ENCODE measurements at regions not wholly inside any gene's neighbourhood (a gene's known extent, or its start where the extent isn't known, plus 50 kb on each side); places are given as distances from the start of the nearest gene placed in this dataset.

DNA sequence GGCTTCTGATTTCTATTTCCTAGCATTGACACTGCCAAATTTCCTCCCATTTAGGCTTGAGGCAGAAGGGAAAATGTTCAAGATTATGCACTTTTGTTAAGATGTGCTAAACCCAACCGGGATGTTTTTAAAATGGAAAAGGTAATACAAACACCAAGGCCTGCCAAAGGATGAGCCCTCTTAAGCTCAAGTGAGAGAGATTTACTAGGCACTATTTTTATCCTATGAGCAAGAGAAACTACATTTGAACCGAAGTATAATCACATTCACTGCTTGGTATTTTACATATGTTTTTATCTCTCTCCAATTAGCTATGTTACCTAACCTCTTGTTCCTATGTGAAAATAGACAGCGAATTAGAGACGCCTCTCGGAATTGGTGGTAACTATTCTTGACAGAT lies 295.8 kb downstream of the GABRB3 start:
- H3K4me1 Mint-ChIP-seq (ENCODE audit: low read depth, unreplicated experiment), result no peaks in the 10 kb centered on the region
- H3K27ac Mint-ChIP-seq (ENCODE audit: unreplicated experiment), result no peak overlapping the region
- no TSS peak for BruUV-seq (replicated peaks)
- peaks cover 4% of the 10 kb centered on the region for H3K9me3 Mint-ChIP-seq (ENCODE audit: low read depth, unreplicated experiment)
- no peak for DNase-seq
- H3K27me3 Mint-ChIP-seq (ENCODE audit: unreplicated experiment), result no peaks in the 10 kb centered on the region
- H3K36me3 Mint-ChIP-seq (ENCODE audit: insufficient read depth, unreplicated experiment), result no peaks in the 10 kb centered on the region
- no peak overlapping the region for H3K4me3 Mint-ChIP-seq (ENCODE audit: low read depth, unreplicated experiment)
- intact Hi-C loops (cut with micrococcal nuclease; ENCODE audit: unreplicated experiment), result no loop called here
- CTCF ChIA-PET, result no interaction called here
- TF ChIP-seq, protein P1, sequence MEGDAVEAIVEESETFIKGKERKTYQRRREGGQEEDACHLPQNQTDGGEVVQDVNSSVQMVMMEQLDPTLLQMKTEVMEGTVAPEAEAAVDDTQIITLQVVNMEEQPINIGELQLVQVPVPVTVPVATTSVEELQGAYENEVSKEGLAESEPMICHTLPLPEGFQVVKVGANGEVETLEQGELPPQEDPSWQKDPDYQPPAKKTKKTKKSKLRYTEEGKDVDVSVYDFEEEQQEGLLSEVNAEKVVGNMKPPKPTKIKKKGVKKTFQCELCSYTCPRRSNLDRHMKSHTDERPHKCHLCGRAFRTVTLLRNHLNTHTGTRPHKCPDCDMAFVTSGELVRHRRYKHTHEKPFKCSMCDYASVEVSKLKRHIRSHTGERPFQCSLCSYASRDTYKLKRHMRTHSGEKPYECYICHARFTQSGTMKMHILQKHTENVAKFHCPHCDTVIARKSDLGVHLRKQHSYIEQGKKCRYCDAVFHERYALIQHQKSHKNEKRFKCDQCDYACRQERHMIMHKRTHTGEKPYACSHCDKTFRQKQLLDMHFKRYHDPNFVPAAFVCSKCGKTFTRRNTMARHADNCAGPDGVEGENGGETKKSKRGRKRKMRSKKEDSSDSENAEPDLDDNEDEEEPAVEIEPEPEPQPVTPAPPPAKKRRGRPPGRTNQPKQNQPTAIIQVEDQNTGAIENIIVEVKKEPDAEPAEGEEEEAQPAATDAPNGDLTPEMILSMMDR (IDR thresholded peaks at IDR 0.05; ENCODE audit: unreplicated experiment), result no peak

DNA sequence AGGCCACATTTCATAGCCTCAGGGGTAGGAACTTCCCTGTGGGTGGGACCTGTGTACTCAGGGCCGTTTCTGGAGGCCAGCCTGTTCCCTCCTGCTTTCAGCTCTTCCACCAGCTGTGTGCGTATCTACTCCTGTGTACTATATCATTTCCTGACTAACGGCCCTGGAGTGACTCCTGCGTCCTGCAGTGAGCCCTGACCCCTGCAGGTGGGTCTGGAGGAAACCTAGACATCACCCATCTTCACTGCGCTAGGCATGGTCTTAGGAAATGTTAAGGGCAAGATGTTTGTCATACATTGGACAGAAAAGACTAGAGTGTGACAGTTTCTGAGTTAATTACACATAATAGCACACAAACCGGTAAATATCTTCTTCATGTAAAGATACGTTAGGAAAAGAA lies 297.3 kb downstream of the GABRB3 start:
- Mint-ChIP-seq H3K27me3 (ENCODE audit: unreplicated experiment) (no peaks in the 10 kb centered on the region), H3K9me3 (ENCODE audit: low read depth, unreplicated experiment) (peaks cover 3% of the 10 kb centered on the region), H3K36me3 (ENCODE audit: insufficient read depth, unreplicated experiment) (no peaks in the 10 kb centered on the region), H3K4me3 (ENCODE audit: low read depth, unreplicated experiment) (no peak overlapping the region), H3K27ac (ENCODE audit: unreplicated experiment) (no peak overlapping the region), H3K4me1 (ENCODE audit: low read depth, unreplicated experiment) (no peaks in the 10 kb centered on the region)
- TF ChIP-seq, protein P1 (IDR thresholded peaks at IDR 0.05; ENCODE audit: unreplicated experiment), result no peak
- CTCF ChIA-PET, result no interaction called here
- BruUV-seq (replicated peaks), result no TSS peak
- no peak for DNase-seq
- intact Hi-C loops (cut with micrococcal nuclease; ENCODE audit: unreplicated experiment), result no loop called here

DNA sequence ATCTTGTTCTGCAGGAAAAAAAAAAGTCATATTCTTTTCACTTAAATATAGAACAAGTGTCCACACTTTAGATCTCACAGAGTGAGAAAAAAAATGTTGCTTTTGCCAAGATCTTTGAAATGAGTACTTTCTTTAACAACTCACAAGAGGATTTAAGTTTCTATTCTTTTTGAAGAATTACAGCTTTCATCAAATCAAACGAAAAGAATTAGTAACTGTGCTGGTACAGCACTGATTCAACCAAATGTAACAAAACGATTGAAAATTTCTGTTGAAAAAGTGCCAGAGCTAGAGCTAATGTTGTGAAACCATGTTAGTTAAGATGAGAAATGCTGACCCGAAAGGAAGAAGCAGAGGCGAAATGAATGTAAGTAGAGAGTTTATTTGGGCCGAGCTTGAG lies 300.2 kb downstream of the GABRB3 start:
- Mint-ChIP-seq H3K36me3 (ENCODE audit: insufficient read depth, unreplicated experiment) (no peaks in the 10 kb centered on the region), H3K4me1 (ENCODE audit: low read depth, unreplicated experiment) (no peaks in the 10 kb centered on the region), H3K9me3 (ENCODE audit: low read depth, unreplicated experiment) (peaks cover 6% of the 10 kb centered on the region), H3K4me3 (ENCODE audit: low read depth, unreplicated experiment) (no peak overlapping the region), H3K27me3 (ENCODE audit: unreplicated experiment) (no peaks in the 10 kb centered on the region), H3K27ac (ENCODE audit: unreplicated experiment) (no peak overlapping the region)
- no peak for DNase-seq
- BruUV-seq (replicated peaks), result no TSS peak
- CTCF ChIA-PET, result no interaction called here
- intact Hi-C loops (cut with micrococcal nuclease; ENCODE audit: unreplicated experiment), result no loop called here
- TF ChIP-seq, protein P1 (IDR thresholded peaks at IDR 0.05; ENCODE audit: unreplicated experiment), result no peak

DNA sequence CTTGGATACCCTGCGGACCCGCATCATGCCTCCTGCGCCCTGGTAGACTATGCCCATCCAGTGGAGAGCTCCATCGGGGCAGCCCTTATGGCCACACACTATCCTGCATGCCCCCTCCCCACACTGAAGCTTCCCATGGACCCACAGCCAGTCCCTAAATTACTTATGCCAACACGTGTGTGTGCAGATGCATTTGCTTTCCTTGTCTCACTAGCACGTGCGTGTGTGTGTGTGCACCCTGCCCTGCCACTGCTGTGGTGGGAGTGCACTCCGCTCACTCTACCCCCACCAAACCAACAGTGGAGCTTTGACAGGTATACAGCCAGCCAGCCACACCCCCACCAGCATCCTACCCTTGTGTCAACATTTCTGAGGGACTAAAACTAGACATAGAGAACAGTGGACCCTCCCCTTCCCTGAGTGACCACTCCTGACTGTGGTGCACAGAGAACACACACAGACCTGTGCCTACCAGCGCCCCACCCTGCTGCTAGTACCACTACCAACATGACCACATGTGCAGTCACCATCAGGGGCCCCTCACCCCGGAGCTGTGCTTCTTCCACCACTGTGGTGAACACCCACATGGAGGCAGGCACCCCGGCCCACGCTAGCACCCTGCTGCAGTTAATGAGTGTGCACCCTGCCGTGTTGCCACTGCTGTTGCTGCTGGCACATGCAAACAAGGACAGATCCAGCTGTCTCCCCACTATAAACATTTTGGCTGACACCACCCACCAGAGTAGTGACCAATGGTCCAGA lies 310.8 kb downstream of the GABRB3 start:
- no peak for DNase-seq
- no peaks in the 10 kb centered on the region for H3K27me3 Mint-ChIP-seq (ENCODE audit: unreplicated experiment)
- H3K4me3 Mint-ChIP-seq (ENCODE audit: low read depth, unreplicated experiment), result no peak overlapping the region
- CTCF ChIA-PET, result no interaction called here
- H3K4me1 Mint-ChIP-seq (ENCODE audit: low read depth, unreplicated experiment), result no peaks in the 10 kb centered on the region
- H3K9me3 Mint-ChIP-seq (ENCODE audit: low read depth, unreplicated experiment), result peaks cover 4% of the 10 kb centered on the region
- no TSS peak for BruUV-seq (replicated peaks)
- no peaks in the 10 kb centered on the region for H3K36me3 Mint-ChIP-seq (ENCODE audit: insufficient read depth, unreplicated experiment)
- intact Hi-C loops (cut with micrococcal nuclease; ENCODE audit: unreplicated experiment), result no loop called here
- TF ChIP-seq, protein P1 (IDR thresholded peaks at IDR 0.05; ENCODE audit: unreplicated experiment), result no peak
- no peak overlapping the region for H3K27ac Mint-ChIP-seq (ENCODE audit: unreplicated experiment)

All from Calu3 (cell line).